GM18858 (cell line): ENCODE measurements at regions not wholly inside any gene's neighbourhood (a gene's known extent, or its start where the extent isn't known, plus 50 kb on each side); places are given as distances from the start of the nearest gene placed in this dataset.

Experiments used
- ATAC-seq: cut with Tn5 transposase; IDR thresholded peaks from one replicate; pipeline ENCODE4 v1.9.1; 2021; ENCODE audit not compliant: unreplicated experiment

- no peak for ATAC-seq
Measured at GRCh38 chr5:96247097-96247701, 185.8 kb downstream of the PCSK1 start.

- no peak for ATAC-seq
Measured at GRCh38 chr5:96245140-96246091, 187.6 kb downstream of the PCSK1 start.

GRCh38 chr5:96244696-96245095 is 188.4 kb downstream of the PCSK1 start:
- ATAC-seq: no peak

GRCh38 chr5:96243862-96244261 is 189.2 kb downstream of the PCSK1 start:
- ATAC-seq: no peak

GRCh38 chr5:96243203-96243602 is 189.8 kb downstream of the PCSK1 start:
- ATAC-seq: no peak

- no peak for ATAC-seq
Measured at GRCh38 chr5:96242571-96242970, 190.5 kb downstream of the PCSK1 start.

- ATAC-seq: no peak
Measured at GRCh38 chr5:96236831-96237230, 196.2 kb downstream of the PCSK1 start.

- ATAC-seq: no peak
Measured at GRCh38 chr5:96236051-96236450, 197.0 kb downstream of the PCSK1 start.

GRCh38 chr5:96235008-96235910 is 197.8 kb downstream of the PCSK1 start:
- no peak for ATAC-seq

GRCh38 chr5:96232602-96233001 is 200.4 kb downstream of the PCSK1 start:
- ATAC-seq: no peak

GRCh38 chr5:96229188-96229587 is 203.9 kb downstream of the PCSK1 start:
- no peak for ATAC-seq

- ATAC-seq: no peak
Measured at GRCh38 chr5:96228408-96228807, 204.6 kb downstream of the PCSK1 start.

- no peak for ATAC-seq
Measured at GRCh38 chr5:96227957-96228356, 205.1 kb downstream of the PCSK1 start.

GRCh38 chr5:96226941-96227552 is 206.0 kb downstream of the PCSK1 start:
- no peak for ATAC-seq

GRCh38 chr5:96222129-96222528 is 210.9 kb downstream of the PCSK1 start:
- ATAC-seq: no peak

- no peak for ATAC-seq
Measured at GRCh38 chr5:96220610-96221390, 212.2 kb downstream of the PCSK1 start.

- no peak for ATAC-seq
Measured at GRCh38 chr5:96219580-96220281, 213.3 kb downstream of the PCSK1 start.

GRCh38 chr5:96218653-96219052 is 214.4 kb downstream of the PCSK1 start:
- no peak for ATAC-seq

GRCh38 chr5:96214442-96215197 is 218.4 kb downstream of the PCSK1 start:
- no peak for ATAC-seq
